ENCODE measurements at regions not wholly inside any gene's neighbourhood (a gene's known extent, or its start where the extent isn't known, plus 50 kb on each side); places are given as distances from the start of the nearest gene placed in this dataset.

GRCh38 chr4:149116806-149117205 lies 674.6 kb upstream of the NR3C2 start:
- Histone ChIP-seq H3K79me2 (ENCODE audit: insufficient read depth, low read length) (no peaks in the 10 kb centered on the region), H2AFZ (ENCODE audit: low read length) (no peak overlapping the region), H3K27ac (ENCODE audit: low read depth, low read length) (no peak overlapping the region), H3K36me3 (ENCODE audit: insufficient read depth, low read length) (no peaks in the 10 kb centered on the region), H4K20me1 (ENCODE audit: insufficient read depth, low read length) (no peaks in the 10 kb centered on the region), H3K4me2 (ENCODE audit: insufficient read depth, low read length) (no peak overlapping the region), H3K4me3 (ENCODE audit: insufficient read depth, low read length) (no peak overlapping the region), H3K27me3 (ENCODE audit: insufficient read depth, low read length) (no peaks in the 10 kb centered on the region), H3K4me1 (ENCODE audit: insufficient read depth, low read length) (peaks cover 20% of the 10 kb centered on the region), H3K9me3 (ENCODE audit: low read depth, low read length) (no peaks in the 10 kb centered on the region)
- no peak for DNase-seq (ENCODE audit: insufficient read length, low spot score, missing footprints)
- TF ChIP-seq CTCF (IDR thresholded peaks at IDR 0.05; ENCODE audit: extremely low read depth, low read depth, low read length), result no peak

- Histone ChIP-seq H4K20me1 (ENCODE audit: insufficient read depth, low read length) (no peaks in the 10 kb centered on the region), H2AFZ (ENCODE audit: low read length) (no peak overlapping the region), H3K9me3 (ENCODE audit: low read depth, low read length) (no peaks in the 10 kb centered on the region), H3K4me3 (ENCODE audit: insufficient read depth, low read length) (no peak overlapping the region), H3K4me2 (ENCODE audit: insufficient read depth, low read length) (peak overlapping the region; percentile 32), H3K36me3 (ENCODE audit: insufficient read depth, low read length) (no peaks in the 10 kb centered on the region), H3K27me3 (ENCODE audit: insufficient read depth, low read length) (no peaks in the 10 kb centered on the region), H3K79me2 (ENCODE audit: insufficient read depth, low read length) (no peaks in the 10 kb centered on the region), H3K27ac (ENCODE audit: low read depth, low read length) (no peak overlapping the region), H3K4me1 (ENCODE audit: insufficient read depth, low read length) (peaks cover 7% of the 10 kb centered on the region)
- peak; percentile 41 for DNase-seq (ENCODE audit: insufficient read length, low spot score, missing footprints)
- TF ChIP-seq CTCF (IDR thresholded peaks at IDR 0.05; ENCODE audit: extremely low read depth, low read depth, low read length), result no peak
Measured at GRCh38 chr4:149113804-149114430, 671.7 kb upstream of the NR3C2 start.

- H3K4me2 ChIP-seq (ENCODE audit: insufficient read depth, low read length), result no peak overlapping the region
- no peaks in the 10 kb centered on the region for H3K36me3 ChIP-seq (ENCODE audit: insufficient read depth, low read length)
Measured at GRCh38 chr4:149112109-149112508, 669.9 kb upstream of the NR3C2 start.

GRCh38 chr4:149110481-149110880 lies 668.3 kb upstream of the NR3C2 start:
- Histone ChIP-seq H3K4me2 (ENCODE audit: insufficient read depth, low read length) (no peak overlapping the region), H3K36me3 (ENCODE audit: insufficient read depth, low read length) (no peaks in the 10 kb centered on the region), H4K20me1 (ENCODE audit: insufficient read depth, low read length) (no peaks in the 10 kb centered on the region), H3K9me3 (ENCODE audit: low read depth, low read length) (no peaks in the 10 kb centered on the region), H3K79me2 (ENCODE audit: insufficient read depth, low read length) (no peaks in the 10 kb centered on the region), H3K4me3 (ENCODE audit: insufficient read depth, low read length) (no peak overlapping the region), H2AFZ (ENCODE audit: low read length) (no peak overlapping the region), H3K27ac (ENCODE audit: low read depth, low read length) (no peak overlapping the region), H3K27me3 (ENCODE audit: insufficient read depth, low read length) (no peaks in the 10 kb centered on the region), H3K4me1 (ENCODE audit: insufficient read depth, low read length) (peaks cover 7% of the 10 kb centered on the region)
- no peak for DNase-seq (ENCODE audit: insufficient read length, low spot score, missing footprints)
- no peak for TF ChIP-seq CTCF (IDR thresholded peaks at IDR 0.05; ENCODE audit: extremely low read depth, low read depth, low read length)

More at GRCh38 chr4:149112109-149112508, 669.9 kb upstream of the NR3C2 start:
- no peaks in the 10 kb centered on the region for H3K9me3 ChIP-seq (ENCODE audit: low read depth, low read length)
- no peak overlapping the region for H3K27ac ChIP-seq (ENCODE audit: low read depth, low read length)
- H3K4me3 ChIP-seq (ENCODE audit: insufficient read depth, low read length), result no peak overlapping the region
- no peaks in the 10 kb centered on the region for H3K79me2 ChIP-seq (ENCODE audit: insufficient read depth, low read length)
- no peak for TF ChIP-seq CTCF (IDR thresholded peaks at IDR 0.05; ENCODE audit: extremely low read depth, low read depth, low read length)
- no peaks in the 10 kb centered on the region for H3K27me3 ChIP-seq (ENCODE audit: insufficient read depth, low read length)
- H4K20me1 ChIP-seq (ENCODE audit: insufficient read depth, low read length), result no peaks in the 10 kb centered on the region
- H3K4me1 ChIP-seq (ENCODE audit: insufficient read depth, low read length), result peaks cover 7% of the 10 kb centered on the region
- DNase-seq (ENCODE audit: insufficient read length, low spot score, missing footprints), result no peak
- no peak overlapping the region for H2AFZ ChIP-seq (ENCODE audit: low read length)
